Activated T-helper 1 cell treated with anti-CD3 and anti-CD28 coated beads, Interleukin-12 subunit alpha, Interleukin-12 subunit beta, Interleukin-2, Interleukin-4 antibody, amounts not matched to agents 30 ng/mL and 10 ng/mL and 1 ng/mL, durations not matched to agents 14 hours and 24 hours and 36 hours (primary cell): ENCODE measurements at regions not wholly inside any gene's neighbourhood (a gene's known extent, or its start where the extent isn't known, plus 50 kb on each side); places are given as distances from the start of the nearest gene placed in this dataset.

Experiments
- DNase-seq: peaks from one replicate; pipeline ENCODE4 v3.0.0; 2021; ENCODE audit warnings: low spot score
- H3K27ac Mint-ChIP-seq: one replicate; pipeline ENCODE4 v1.8.0; 2021; ENCODE audit warnings: mild to moderate bottlenecking, mixed read lengths
- H3K27me3 Mint-ChIP-seq: one replicate; pipeline ENCODE4 v1.8.0; 2022; ENCODE audit warnings: mild to moderate bottlenecking, moderate library complexity, mixed read lengths; ENCODE audit not compliant: insufficient read depth
- H3K36me3 Mint-ChIP-seq: one replicate; pipeline ENCODE4 v1.8.0; 2021; ENCODE audit warnings: low read depth, mixed read lengths
- H3K4me1 Mint-ChIP-seq: one replicate; pipeline ENCODE4 v1.8.0; 2021; ENCODE audit warnings: low read depth, mixed read lengths
- H3K4me3 Mint-ChIP-seq: one replicate; pipeline ENCODE4 v1.8.0; 2021; ENCODE audit warnings: mild to moderate bottlenecking, moderate library complexity, mixed read lengths
- H3K9me3 Mint-ChIP-seq: one replicate; pipeline ENCODE4 v1.8.0; 2021; ENCODE audit warnings: mixed read lengths
- intact Hi-C: fragments of 100-400 bp; cut with micrococcal nuclease; formaldehyde crosslinking; loops from one replicate; pipeline ENCODE4 v1.15.1; 2024

GRCh38 chrX:80098038-80098437 is 83.5 kb downstream of the TBX22 start:
- DNase-seq, result no peak
- Mint-ChIP-seq H3K4me1 (no peaks in the 10 kb centered on the region), H3K4me3 (no peak overlapping the region), H3K27ac (no peak overlapping the region), H3K36me3 (no peaks in the 10 kb centered on the region), H3K27me3 (no peaks in the 10 kb centered on the region), H3K9me3 (no peaks in the 10 kb centered on the region)
- intact Hi-C loops, result no loop called here

GRCh38 chrX:80120335-80120734 is 105.8 kb downstream of the TBX22 start:
- Mint-ChIP-seq H3K27me3 (no peaks in the 10 kb centered on the region), H3K27ac (no peak overlapping the region), H3K36me3 (no peaks in the 10 kb centered on the region), H3K9me3 (no peaks in the 10 kb centered on the region), H3K4me3 (no peak overlapping the region), H3K4me1 (no peaks in the 10 kb centered on the region)
- intact Hi-C loops, result no loop called here
- DNase-seq, result no peak

GRCh38 chrX:80138938-80139337 is 124.4 kb downstream of the TBX22 start:
- DNase-seq, result no peak
- no peak overlapping the region for H3K4me3 Mint-ChIP-seq
- H3K27me3 Mint-ChIP-seq, result no peaks in the 10 kb centered on the region
- no peaks in the 10 kb centered on the region for H3K36me3 Mint-ChIP-seq
- intact Hi-C loops, result no loop called here
- H3K9me3 Mint-ChIP-seq, result no peaks in the 10 kb centered on the region
- no peaks in the 10 kb centered on the region for H3K4me1 Mint-ChIP-seq
- no peak overlapping the region for H3K27ac Mint-ChIP-seq

- Mint-ChIP-seq H3K9me3 (no peaks in the 10 kb centered on the region), H3K36me3 (no peaks in the 10 kb centered on the region), H3K4me3 (no peak overlapping the region), H3K4me1 (no peaks in the 10 kb centered on the region), H3K27me3 (no peaks in the 10 kb centered on the region), H3K27ac (no peak overlapping the region)
- intact Hi-C loops, result no loop called here
- DNase-seq, result no peak
Observed at GRCh38 chrX:80139564-80139963, 125.0 kb downstream of the TBX22 start.

GRCh38 chrX:80170581-80170980 is 156.0 kb downstream of the TBX22 start:
- no peak for DNase-seq
- H3K4me3 Mint-ChIP-seq, result no peak overlapping the region
- no peaks in the 10 kb centered on the region for H3K27me3 Mint-ChIP-seq
- intact Hi-C loops, result no loop called here
- no peaks in the 10 kb centered on the region for H3K4me1 Mint-ChIP-seq
- H3K36me3 Mint-ChIP-seq, result no peaks in the 10 kb centered on the region
- no peaks in the 10 kb centered on the region for H3K9me3 Mint-ChIP-seq
- H3K27ac Mint-ChIP-seq, result no peak overlapping the region

GRCh38 chrX:80173261-80173660 is 158.7 kb downstream of the TBX22 start:
- Mint-ChIP-seq H3K27me3 (no peaks in the 10 kb centered on the region), H3K36me3 (no peaks in the 10 kb centered on the region), H3K4me1 (no peaks in the 10 kb centered on the region), H3K27ac (no peak overlapping the region), H3K4me3 (no peak overlapping the region), H3K9me3 (no peaks in the 10 kb centered on the region)
- no peak for DNase-seq
- intact Hi-C loops, result no loop called here

- intact Hi-C loops, result no loop called here
- H3K4me3 Mint-ChIP-seq, result no peak overlapping the region
- H3K9me3 Mint-ChIP-seq, result no peaks in the 10 kb centered on the region
- no peaks in the 10 kb centered on the region for H3K36me3 Mint-ChIP-seq
- H3K27me3 Mint-ChIP-seq, result no peaks in the 10 kb centered on the region
- DNase-seq, result no peak
- H3K4me1 Mint-ChIP-seq, result no peaks in the 10 kb centered on the region
- no peak overlapping the region for H3K27ac Mint-ChIP-seq
Observed at GRCh38 chrX:80174925-80175574, 160.5 kb downstream of the TBX22 start.

- Mint-ChIP-seq H3K4me3 (no peak overlapping the region), H3K9me3 (no peaks in the 10 kb centered on the region), H3K4me1 (no peaks in the 10 kb centered on the region), H3K36me3 (no peaks in the 10 kb centered on the region), H3K27me3 (no peaks in the 10 kb centered on the region), H3K27ac (no peak overlapping the region)
- intact Hi-C loops, result no loop called here
- DNase-seq, result no peak
Observed at GRCh38 chrX:80181079-80181478, 166.5 kb downstream of the TBX22 start.

- H3K4me1 Mint-ChIP-seq, result no peaks in the 10 kb centered on the region
- no peak overlapping the region for H3K27ac Mint-ChIP-seq
- no peaks in the 10 kb centered on the region for H3K27me3 Mint-ChIP-seq
- no peak for DNase-seq
- no peaks in the 10 kb centered on the region for H3K36me3 Mint-ChIP-seq
- peaks cover 3% of the 10 kb centered on the region for H3K9me3 Mint-ChIP-seq
- no peak overlapping the region for H3K4me3 Mint-ChIP-seq
- intact Hi-C loops, result no loop called here
Observed at GRCh38 chrX:80184854-80185253, 170.3 kb downstream of the TBX22 start.

- Mint-ChIP-seq H3K4me1 (no peaks in the 10 kb centered on the region), H3K27ac (no peak overlapping the region), H3K36me3 (no peaks in the 10 kb centered on the region), H3K27me3 (no peaks in the 10 kb centered on the region), H3K9me3 (no peaks in the 10 kb centered on the region), H3K4me3 (no peak overlapping the region)
- intact Hi-C loops, result no loop called here
- no peak for DNase-seq
Observed at GRCh38 chrX:80206647-80207046, 192.1 kb downstream of the TBX22 start.

- Mint-ChIP-seq H3K27me3 (no peaks in the 10 kb centered on the region), H3K4me1 (no peaks in the 10 kb centered on the region), H3K27ac (no peak overlapping the region), H3K36me3 (no peaks in the 10 kb centered on the region), H3K4me3 (no peak overlapping the region), H3K9me3 (no peaks in the 10 kb centered on the region)
- intact Hi-C loops, result no loop called here
- no peak for DNase-seq
Observed at GRCh38 chrX:80207327-80207726, 192.8 kb downstream of the TBX22 start.

GRCh38 chrX:80216086-80216485 is 201.5 kb downstream of the TBX22 start:
- Mint-ChIP-seq H3K4me1 (no peaks in the 10 kb centered on the region), H3K9me3 (no peaks in the 10 kb centered on the region), H3K27me3 (no peaks in the 10 kb centered on the region), H3K27ac (no peak overlapping the region), H3K36me3 (no peaks in the 10 kb centered on the region), H3K4me3 (no peak overlapping the region)
- DNase-seq, result no peak
- intact Hi-C loops, result no loop called here

GRCh38 chrX:80223982-80224579 is 196.2 kb upstream of the TENT5D start:
- Mint-ChIP-seq H3K4me1 (no peaks in the 10 kb centered on the region), H3K4me3 (no peak overlapping the region), H3K9me3 (no peaks in the 10 kb centered on the region), H3K27me3 (no peaks in the 10 kb centered on the region), H3K36me3 (no peaks in the 10 kb centered on the region), H3K27ac (no peak overlapping the region)
- DNase-seq, result no peak
- intact Hi-C loops, result no loop called here

GRCh38 chrX:80229626-80230025 is 190.6 kb upstream of the TENT5D start:
- Mint-ChIP-seq H3K9me3 (no peaks in the 10 kb centered on the region), H3K36me3 (no peaks in the 10 kb centered on the region), H3K4me3 (no peak overlapping the region), H3K4me1 (no peaks in the 10 kb centered on the region), H3K27ac (no peak overlapping the region), H3K27me3 (no peaks in the 10 kb centered on the region)
- DNase-seq, result no peak
- intact Hi-C loops, result no loop called here
